ENCODE measurements at regions not wholly inside any gene's neighbourhood (a gene's known extent, or its start where the extent isn't known, plus 50 kb on each side); places are given as distances from the start of the nearest gene placed in this dataset.

DNA sequence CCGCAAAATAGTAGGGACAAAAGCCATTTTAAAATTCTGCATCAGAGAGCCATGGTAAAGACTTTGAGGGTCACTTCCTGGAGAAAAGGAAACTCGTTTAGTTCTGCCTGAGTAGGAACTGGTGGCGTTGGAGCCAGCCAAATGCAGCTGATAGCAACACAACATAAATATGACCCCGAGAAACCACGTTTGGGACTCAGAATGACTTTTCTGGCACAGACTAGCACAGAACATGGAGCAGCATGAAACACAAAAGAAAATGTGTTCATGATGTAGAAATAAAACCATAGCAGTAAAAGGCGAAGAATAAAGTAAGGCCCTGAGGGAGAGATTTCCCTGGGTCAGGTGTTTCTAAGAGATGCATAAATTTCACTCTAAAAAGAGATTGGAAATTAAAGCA, 149.2 kb upstream of the KLHL29 start:
- no peaks in the 10 kb centered on the region for H3K36me3 ChIP-seq (ENCODE audit: control insufficient read depth, insufficient read depth, low read length)
- 68% methylated on average over 6 of the region's 6 CpGs for WGBS (ENCODE audit: insufficient coverage)
- H3K36me3 Mint-ChIP-seq = no peaks in the 10 kb centered on the region

DNA sequence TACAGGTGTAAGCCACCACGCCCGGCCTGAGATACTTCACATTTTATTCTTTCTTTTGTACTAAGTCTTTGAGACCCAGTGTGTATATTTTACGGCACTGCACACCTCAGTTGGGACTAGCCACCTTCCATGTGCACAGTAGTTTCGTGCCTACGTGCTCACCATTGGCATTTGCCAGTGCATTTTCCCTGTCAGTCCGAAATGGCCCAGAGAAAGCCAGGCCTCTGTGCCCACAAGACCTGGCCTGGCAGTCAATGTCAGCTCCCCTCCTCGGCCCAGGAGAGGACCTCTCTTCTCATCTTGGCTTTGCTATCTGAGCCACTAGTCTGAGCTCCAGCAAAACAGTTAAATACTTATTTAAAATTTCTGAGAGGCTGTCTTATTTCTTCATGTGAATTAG, 147.8 kb upstream of the KLHL29 start:
- Histone ChIP-seq H3K4me1 (ENCODE audit: control insufficient read depth, insufficient read depth, low read length) (no peaks in the 10 kb centered on the region), H3K9me3 (ENCODE audit: control insufficient read depth, insufficient read depth, low read length) (no peaks in the 10 kb centered on the region), H3K4me3 (ENCODE audit: low read length) (no peak overlapping the region), H3K36me3 (ENCODE audit: control insufficient read depth, insufficient read depth, low read length) (no peaks in the 10 kb centered on the region), H3K27ac (ENCODE audit: low read length) (no peak overlapping the region), H3K27me3 (ENCODE audit: control insufficient read depth, insufficient read depth, low read length) (no peaks in the 10 kb centered on the region)
- no peaks in the 10 kb centered on the region for H3K4me1 Mint-ChIP-seq
- H3K27ac Mint-ChIP-seq = no peak overlapping the region
- ATAC-seq (no peak), DNase-seq (no peak)
- H3K27me3 Mint-ChIP-seq (ENCODE audit: low read depth in 2 of 2) = no peaks in the 10 kb centered on the region
- H3K4me3 Mint-ChIP-seq = no peak overlapping the region
- H3K9me3 Mint-ChIP-seq = no peaks in the 10 kb centered on the region
- no peaks in the 10 kb centered on the region for H3K36me3 Mint-ChIP-seq
- intact Hi-C loops (cut with micrococcal nuclease) = no loop called here
- WGBS (ENCODE audit: insufficient coverage) = 82% methylated on average over 7 of the region's 7 CpGs
- TF ChIP-seq, protein P1, sequence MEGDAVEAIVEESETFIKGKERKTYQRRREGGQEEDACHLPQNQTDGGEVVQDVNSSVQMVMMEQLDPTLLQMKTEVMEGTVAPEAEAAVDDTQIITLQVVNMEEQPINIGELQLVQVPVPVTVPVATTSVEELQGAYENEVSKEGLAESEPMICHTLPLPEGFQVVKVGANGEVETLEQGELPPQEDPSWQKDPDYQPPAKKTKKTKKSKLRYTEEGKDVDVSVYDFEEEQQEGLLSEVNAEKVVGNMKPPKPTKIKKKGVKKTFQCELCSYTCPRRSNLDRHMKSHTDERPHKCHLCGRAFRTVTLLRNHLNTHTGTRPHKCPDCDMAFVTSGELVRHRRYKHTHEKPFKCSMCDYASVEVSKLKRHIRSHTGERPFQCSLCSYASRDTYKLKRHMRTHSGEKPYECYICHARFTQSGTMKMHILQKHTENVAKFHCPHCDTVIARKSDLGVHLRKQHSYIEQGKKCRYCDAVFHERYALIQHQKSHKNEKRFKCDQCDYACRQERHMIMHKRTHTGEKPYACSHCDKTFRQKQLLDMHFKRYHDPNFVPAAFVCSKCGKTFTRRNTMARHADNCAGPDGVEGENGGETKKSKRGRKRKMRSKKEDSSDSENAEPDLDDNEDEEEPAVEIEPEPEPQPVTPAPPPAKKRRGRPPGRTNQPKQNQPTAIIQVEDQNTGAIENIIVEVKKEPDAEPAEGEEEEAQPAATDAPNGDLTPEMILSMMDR (IDR thresholded peaks at IDR 0.05) = no peak

More for the DNA sequence above, 149.2 kb upstream of the KLHL29 start:
- no peaks in the 10 kb centered on the region for H3K9me3 Mint-ChIP-seq
- no peaks in the 10 kb centered on the region for H3K27me3 Mint-ChIP-seq (ENCODE audit: low read depth in 2 of 2)
- no peaks in the 10 kb centered on the region for H3K27me3 ChIP-seq (ENCODE audit: control insufficient read depth, insufficient read depth, low read length)
- H3K27ac Mint-ChIP-seq = no peak overlapping the region
- no peaks in the 10 kb centered on the region for H3K4me1 Mint-ChIP-seq
- intact Hi-C loops (cut with micrococcal nuclease) = no loop called here
- DNase-seq = no peak
- H3K4me1 ChIP-seq (ENCODE audit: control insufficient read depth, insufficient read depth, low read length) = no peaks in the 10 kb centered on the region
- no peak overlapping the region for H3K27ac ChIP-seq (ENCODE audit: low read length)
- no peak overlapping the region for H3K4me3 Mint-ChIP-seq
- no peak overlapping the region for H3K4me3 ChIP-seq (ENCODE audit: low read length)
- TF ChIP-seq, protein P1 (IDR thresholded peaks at IDR 0.05) = no peak
- ATAC-seq = no peak
- H3K9me3 ChIP-seq (ENCODE audit: control insufficient read depth, insufficient read depth, low read length) = peaks cover 3% of the 10 kb centered on the region

DNA sequence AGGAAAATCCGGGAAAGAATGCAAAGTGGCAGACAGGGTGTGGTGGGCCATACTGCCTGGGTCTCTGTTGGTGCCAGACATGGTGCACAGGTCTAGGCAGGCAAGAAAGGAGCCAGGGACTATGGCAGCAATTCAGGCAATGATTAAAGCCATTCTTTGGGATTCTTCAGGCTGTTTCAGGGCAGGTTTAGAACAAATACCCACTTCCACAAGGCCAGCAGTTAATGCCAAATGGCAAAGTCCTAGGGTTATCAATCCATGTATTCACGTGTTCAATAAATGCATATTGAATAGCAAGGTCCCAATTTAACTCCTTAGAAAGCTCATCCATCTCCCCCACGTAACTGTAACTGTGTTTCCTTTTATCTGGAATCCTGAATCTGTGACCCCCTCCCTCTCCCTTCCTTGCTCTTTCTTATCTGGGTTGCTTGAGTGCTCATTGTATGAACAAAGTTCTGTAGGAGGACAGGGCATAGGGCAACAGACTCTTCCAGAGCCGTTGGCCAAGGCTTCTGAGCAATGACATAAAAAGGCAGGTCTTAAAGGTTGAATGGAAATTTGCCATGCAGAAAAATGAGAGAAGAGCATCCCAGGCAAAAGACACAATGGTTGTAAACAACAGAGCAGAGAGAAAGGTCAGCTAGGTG, 146.8 kb upstream of the KLHL29 start:
- H3K27me3 ChIP-seq (ENCODE audit: control insufficient read depth, insufficient read depth, low read length) = no peaks in the 10 kb centered on the region
- intact Hi-C loops (cut with micrococcal nuclease) = no loop called here
- H3K36me3 Mint-ChIP-seq = no peaks in the 10 kb centered on the region
- no peaks in the 10 kb centered on the region for H3K36me3 ChIP-seq (ENCODE audit: control insufficient read depth, insufficient read depth, low read length)
- H3K4me3 Mint-ChIP-seq = no peak overlapping the region
- no peaks in the 10 kb centered on the region for H3K4me1 ChIP-seq (ENCODE audit: control insufficient read depth, insufficient read depth, low read length)
- no peak overlapping the region for H3K27ac ChIP-seq (ENCODE audit: low read length)
- no peaks in the 10 kb centered on the region for H3K27me3 Mint-ChIP-seq (ENCODE audit: low read depth in 2 of 2)
- H3K9me3 Mint-ChIP-seq = no peaks in the 10 kb centered on the region
- no peaks in the 10 kb centered on the region for H3K4me1 Mint-ChIP-seq
- 75% methylated on average over 4 of the region's 4 CpGs for WGBS (ENCODE audit: insufficient coverage)
- TF ChIP-seq, protein P1 (IDR thresholded peaks at IDR 0.05) = no peak
- H3K27ac Mint-ChIP-seq = no peak overlapping the region
- no peaks in the 10 kb centered on the region for H3K9me3 ChIP-seq (ENCODE audit: control insufficient read depth, insufficient read depth, low read length)
- no peak overlapping the region for H3K4me3 ChIP-seq (ENCODE audit: low read length)
- ATAC-seq (no peak), DNase-seq (no peak)

DNA sequence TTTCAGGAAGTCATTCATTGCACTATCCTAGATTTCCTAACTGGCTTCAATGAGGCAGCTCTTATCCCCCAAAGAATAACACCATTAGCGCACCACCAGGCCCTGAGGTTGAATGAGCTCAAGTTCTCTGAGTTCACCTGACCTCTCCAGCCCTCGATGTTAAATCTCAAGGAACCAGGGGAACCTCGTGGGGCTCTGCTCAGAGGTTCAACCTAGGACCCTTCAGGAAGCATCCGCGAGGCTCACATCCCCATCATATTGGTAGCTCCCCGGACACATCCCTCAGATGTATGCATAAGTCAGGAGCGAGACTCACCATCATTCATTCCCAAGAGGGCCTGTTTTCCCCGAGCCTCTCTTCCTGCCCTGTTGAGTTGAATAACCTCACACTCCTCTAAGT, 145.6 kb upstream of the KLHL29 start:
- Histone ChIP-seq H3K9me3 (ENCODE audit: control insufficient read depth, insufficient read depth, low read length) (no peaks in the 10 kb centered on the region), H3K4me3 (ENCODE audit: low read length) (no peak overlapping the region), H3K27ac (ENCODE audit: low read length) (no peak overlapping the region), H3K27me3 (ENCODE audit: control insufficient read depth, insufficient read depth, low read length) (no peaks in the 10 kb centered on the region), H3K36me3 (ENCODE audit: control insufficient read depth, insufficient read depth, low read length) (no peaks in the 10 kb centered on the region), H3K4me1 (ENCODE audit: control insufficient read depth, insufficient read depth, low read length) (no peaks in the 10 kb centered on the region)
- Mint-ChIP-seq H3K36me3 (no peaks in the 10 kb centered on the region), H3K9me3 (no peaks in the 10 kb centered on the region), H3K27ac (no peak overlapping the region), H3K4me3 (no peak overlapping the region), H3K4me1 (no peaks in the 10 kb centered on the region), H3K27me3 (ENCODE audit: low read depth in 2 of 2) (no peaks in the 10 kb centered on the region)
- intact Hi-C loops (cut with micrococcal nuclease) = no loop called here
- no peak for DNase-seq
- TF ChIP-seq, protein P1 (IDR thresholded peaks at IDR 0.05) = no peak
- WGBS (ENCODE audit: insufficient coverage) = 88% methylated on average over 8 of the region's 8 CpGs
- no peak for ATAC-seq
